ENCODE measurements at regions not wholly inside any gene's neighbourhood (a gene's known extent, or its start where the extent isn't known, plus 50 kb on each side); places are given as distances from the start of the nearest gene placed in this dataset.
"Not testable (repeated sequence)": the region's sequence is repeated elsewhere in the genome, so short reads cannot be mapped to it uniquely, and the experiment has no call there.

- no peak for TF ChIP-seq CTCF (conservative IDR thresholded peaks at IDR 0.05)
- TF ChIP-seq ZFX (IDR thresholded peaks at IDR 0.05), result no peak
- H3K27ac ChIP-seq, result no peak overlapping the region
These were observed 539.2 kb upstream of the OLFM3 start for GRCh38 chr1:102535829-102536505.

- H3K27ac ChIP-seq, result no peak overlapping the region
- TF ChIP-seq ZFX (IDR thresholded peaks at IDR 0.05), result no peak
These were observed 534.3 kb upstream of the OLFM3 start for GRCh38 chr1:102531036-102531435.

GRCh38 chr1:102529446-102529845 is 532.7 kb upstream of the OLFM3 start:
- TF ChIP-seq ZFX (IDR thresholded peaks at IDR 0.05) (no peak), CTCF (conservative IDR thresholded peaks at IDR 0.05) (no peak)
- H3K27ac ChIP-seq, result no peak overlapping the region

GRCh38 chr1:102500758-102501157 is 504.0 kb upstream of the OLFM3 start:
- TF ChIP-seq CTCF (conservative IDR thresholded peaks at IDR 0.05) (no peak), ZFX (IDR thresholded peaks at IDR 0.05) (no peak)

GRCh38 chr1:102498929-102499328 is 502.2 kb upstream of the OLFM3 start:
- H3K27ac ChIP-seq, result no peak overlapping the region
- TF ChIP-seq ZFX (IDR thresholded peaks at IDR 0.05) (no peak), CTCF (conservative IDR thresholded peaks at IDR 0.05) (no peak)

More at GRCh38 chr1:102500758-102501157, 504.0 kb upstream of the OLFM3 start:
- H3K27ac ChIP-seq, result no peak overlapping the region

GRCh38 chr1:102497810-102498209 is 501.1 kb upstream of the OLFM3 start:
- H3K27ac ChIP-seq, result not testable (repeated sequence)

- TF ChIP-seq ZFX (IDR thresholded peaks at IDR 0.05) (no peak), CTCF (conservative IDR thresholded peaks at IDR 0.05) (no peak)
- no peak overlapping the region for H3K27ac ChIP-seq
These were observed 475.8 kb upstream of the OLFM3 start for GRCh38 chr1:102472520-102472919.

GRCh38 chr1:102470767-102471166 is 474.0 kb upstream of the OLFM3 start:
- TF ChIP-seq ZFX (IDR thresholded peaks at IDR 0.05), result no peak
- H3K27ac ChIP-seq, result no peak overlapping the region

- no peak for TF ChIP-seq CTCF (conservative IDR thresholded peaks at IDR 0.05)
- TF ChIP-seq ZFX (IDR thresholded peaks at IDR 0.05), result no peak
- H3K27ac ChIP-seq, result no peak overlapping the region
These were observed 469.8 kb upstream of the OLFM3 start for GRCh38 chr1:102466487-102466886.

All from C4-2B (cell line).